ENCODE measurements at regions not wholly inside any gene's neighbourhood (a gene's known extent, or its start where the extent isn't known, plus 50 kb on each side); places are given as distances from the start of the nearest gene placed in this dataset.

DNA sequence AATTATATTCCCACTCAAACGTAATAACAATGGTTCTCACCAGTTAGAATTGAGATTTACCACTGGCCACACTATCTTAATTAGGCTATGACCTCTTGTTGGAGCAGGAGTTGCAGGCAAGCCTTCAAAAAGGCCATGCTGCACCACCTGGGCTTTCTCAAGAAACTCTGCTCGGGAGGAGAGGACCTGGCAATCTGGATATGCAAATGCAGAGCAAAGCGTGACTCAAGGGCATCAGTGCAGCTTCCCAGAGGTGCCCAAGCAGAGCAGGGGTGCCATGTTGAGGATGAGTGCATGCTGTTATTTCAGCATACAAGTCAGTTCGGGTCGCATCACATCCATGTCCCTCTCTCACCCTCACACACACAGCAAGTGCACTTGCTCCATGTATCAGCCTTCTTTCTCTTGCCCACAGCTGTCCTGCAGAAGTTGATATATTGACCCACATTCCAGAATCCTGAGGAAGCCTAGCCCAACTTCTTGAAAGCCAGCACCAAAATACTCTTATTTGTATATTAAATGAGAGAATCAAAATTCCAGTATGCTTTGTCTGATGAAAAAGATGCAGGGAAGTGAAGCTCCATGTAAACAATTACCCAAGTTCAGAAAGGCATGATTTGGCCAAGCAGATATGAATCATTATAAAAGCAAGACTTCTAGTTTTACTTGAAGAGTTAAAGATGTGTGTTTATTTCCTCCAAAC is 55.7 kb upstream of the IL6 start:
- Histone ChIP-seq H3K27ac (ENCODE audit: low read length) (no peak overlapping the region), H3K4me3 (ENCODE audit: low read length) (no peak overlapping the region), H3K36me3 (replicated peaks; ENCODE audit: low read depth, low read length) (peaks cover 58% of the 10 kb centered on the region), H3K79me2 (ENCODE audit: low read length) (peaks cover 100% of the 10 kb centered on the region), H3K9ac (ENCODE audit: low read length) (no peak overlapping the region), H4K20me1 (ENCODE audit: insufficient read depth, low read length) (peaks cover 95% of the 10 kb centered on the region), H3K4me1 (ENCODE audit: low read length) (peaks cover 57% of the 10 kb centered on the region), H3K9me3 (ENCODE audit: insufficient read depth, low read length) (no peaks in the 10 kb centered on the region), H3K27me3 (ENCODE audit: low read depth, low read length) (no peaks in the 10 kb centered on the region), H2AFZ (ENCODE audit: low read depth, low read length) (no peak overlapping the region), H3K4me2 (ENCODE audit: low read length) (peak overlapping the region; percentile 21)
- TF ChIP-seq, protein P1, sequence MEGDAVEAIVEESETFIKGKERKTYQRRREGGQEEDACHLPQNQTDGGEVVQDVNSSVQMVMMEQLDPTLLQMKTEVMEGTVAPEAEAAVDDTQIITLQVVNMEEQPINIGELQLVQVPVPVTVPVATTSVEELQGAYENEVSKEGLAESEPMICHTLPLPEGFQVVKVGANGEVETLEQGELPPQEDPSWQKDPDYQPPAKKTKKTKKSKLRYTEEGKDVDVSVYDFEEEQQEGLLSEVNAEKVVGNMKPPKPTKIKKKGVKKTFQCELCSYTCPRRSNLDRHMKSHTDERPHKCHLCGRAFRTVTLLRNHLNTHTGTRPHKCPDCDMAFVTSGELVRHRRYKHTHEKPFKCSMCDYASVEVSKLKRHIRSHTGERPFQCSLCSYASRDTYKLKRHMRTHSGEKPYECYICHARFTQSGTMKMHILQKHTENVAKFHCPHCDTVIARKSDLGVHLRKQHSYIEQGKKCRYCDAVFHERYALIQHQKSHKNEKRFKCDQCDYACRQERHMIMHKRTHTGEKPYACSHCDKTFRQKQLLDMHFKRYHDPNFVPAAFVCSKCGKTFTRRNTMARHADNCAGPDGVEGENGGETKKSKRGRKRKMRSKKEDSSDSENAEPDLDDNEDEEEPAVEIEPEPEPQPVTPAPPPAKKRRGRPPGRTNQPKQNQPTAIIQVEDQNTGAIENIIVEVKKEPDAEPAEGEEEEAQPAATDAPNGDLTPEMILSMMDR (IDR thresholded peaks at IDR 0.05; ENCODE audit: low read depth, low read length) = no peak

DNA sequence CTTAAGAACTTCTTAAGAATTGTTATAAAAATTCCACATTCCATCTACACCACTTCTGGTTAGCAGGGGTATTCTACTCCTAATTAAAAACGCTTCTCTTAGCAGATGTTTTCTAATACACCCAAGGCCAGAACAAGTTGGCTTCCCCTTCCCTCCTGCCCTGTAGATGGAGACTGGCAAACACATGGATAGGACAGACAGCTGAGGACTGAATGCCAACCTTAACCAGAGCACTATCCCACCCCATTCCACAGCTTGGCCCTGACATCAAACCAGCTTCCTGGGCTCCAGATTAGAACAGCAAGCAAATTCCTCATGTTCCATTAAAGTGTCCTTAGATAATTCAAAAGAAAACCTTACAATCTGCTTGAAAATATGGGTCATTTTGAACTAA is 56.6 kb upstream of the IL6 start:
- Histone ChIP-seq H3K27me3 (ENCODE audit: low read depth, low read length) (no peaks in the 10 kb centered on the region), H3K9me3 (ENCODE audit: insufficient read depth, low read length) (no peaks in the 10 kb centered on the region), H3K9ac (ENCODE audit: low read length) (no peak overlapping the region), H3K27ac (ENCODE audit: low read length) (no peak overlapping the region), H3K4me3 (ENCODE audit: low read length) (no peak overlapping the region), H3K36me3 (replicated peaks; ENCODE audit: low read depth, low read length) (peaks cover 66% of the 10 kb centered on the region), H3K79me2 (ENCODE audit: low read length) (peaks cover 100% of the 10 kb centered on the region), H4K20me1 (ENCODE audit: insufficient read depth, low read length) (peaks cover 96% of the 10 kb centered on the region), H3K4me1 (ENCODE audit: low read length) (peaks cover 48% of the 10 kb centered on the region), H2AFZ (ENCODE audit: low read depth, low read length) (no peak overlapping the region), H3K4me2 (ENCODE audit: low read length) (no peak overlapping the region)
- no peak for TF ChIP-seq EZH2phosphoT487 (IDR thresholded peaks at IDR 0.05; ENCODE audit: low read depth)
- TF ChIP-seq, protein P1 (IDR thresholded peaks at IDR 0.05; ENCODE audit: low read depth, low read length) = no peak

DNA sequence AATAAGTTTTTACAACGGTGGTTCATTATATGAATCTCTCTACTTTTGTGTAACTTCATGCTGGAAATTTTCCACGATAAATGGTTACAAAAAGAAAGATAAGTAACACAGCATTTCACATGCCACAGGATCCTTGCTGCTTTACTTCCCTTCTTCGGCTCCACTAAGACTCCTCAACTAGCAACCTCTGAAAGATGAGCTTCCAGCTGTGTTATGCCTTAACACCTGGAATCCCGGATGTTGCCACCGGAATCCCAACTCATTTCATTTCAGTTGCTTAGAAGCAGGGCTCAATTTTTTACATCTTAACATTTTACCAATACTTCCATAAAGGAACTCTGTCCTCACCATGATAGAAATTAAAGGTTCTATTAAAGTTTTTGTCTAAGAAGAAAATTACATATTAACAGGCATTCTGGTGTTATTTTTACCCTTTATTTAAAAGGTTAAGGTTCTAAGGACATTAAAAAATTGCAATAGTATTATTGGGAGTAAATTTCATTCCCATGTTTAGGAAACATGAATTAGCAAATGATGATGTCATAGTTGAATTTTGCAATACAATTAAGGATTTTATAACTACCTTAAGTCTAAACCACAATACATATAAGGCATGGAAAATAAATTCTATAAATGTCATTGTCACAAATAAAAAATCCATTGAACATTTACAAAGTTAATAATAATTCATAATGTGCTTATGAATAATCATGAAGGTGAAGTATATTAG is 57.1 kb upstream of the IL6 start:
- Histone ChIP-seq H3K4me1 (ENCODE audit: low read length) (peaks cover 45% of the 10 kb centered on the region), H3K9ac (ENCODE audit: low read length) (no peak overlapping the region), H4K20me1 (ENCODE audit: insufficient read depth, low read length) (peaks cover 96% of the 10 kb centered on the region), H3K27me3 (ENCODE audit: low read depth, low read length) (no peaks in the 10 kb centered on the region), H2AFZ (ENCODE audit: low read depth, low read length) (no peak overlapping the region), H3K4me2 (ENCODE audit: low read length) (no peak overlapping the region), H3K79me2 (ENCODE audit: low read length) (peaks cover 100% of the 10 kb centered on the region), H3K27ac (ENCODE audit: low read length) (no peak overlapping the region), H3K9me3 (ENCODE audit: insufficient read depth, low read length) (no peaks in the 10 kb centered on the region), H3K36me3 (replicated peaks; ENCODE audit: low read depth, low read length) (peaks cover 70% of the 10 kb centered on the region), H3K4me3 (ENCODE audit: low read length) (no peak overlapping the region)
- TF ChIP-seq EZH2phosphoT487 (IDR thresholded peaks at IDR 0.05; ENCODE audit: low read depth) = no peak
- TF ChIP-seq, protein P1 (IDR thresholded peaks at IDR 0.05; ENCODE audit: low read depth, low read length) = no peak

DNA sequence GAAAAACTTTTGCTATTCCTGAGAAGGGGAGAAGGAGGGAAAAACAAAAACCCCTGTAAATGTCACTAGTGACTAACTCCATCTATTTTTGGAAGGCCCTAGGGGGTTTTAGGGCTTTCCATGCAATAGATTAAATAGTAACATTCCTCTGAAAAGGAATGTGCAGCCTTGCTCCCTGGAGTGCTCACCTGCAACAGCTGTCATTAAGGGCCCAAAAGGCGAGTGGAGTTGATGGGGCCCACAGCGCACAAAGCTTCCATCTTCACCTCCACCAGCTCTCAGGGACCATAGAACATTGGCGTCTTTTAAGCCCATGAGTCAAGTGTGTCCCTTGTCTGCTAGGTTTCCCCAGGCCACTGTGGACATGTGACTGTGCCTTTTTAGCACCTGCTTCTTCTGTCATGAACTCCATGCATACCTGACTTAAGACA is 58.0 kb upstream of the IL6 start:
- Histone ChIP-seq H2AFZ (ENCODE audit: low read depth, low read length) (no peak overlapping the region), H3K27ac (ENCODE audit: low read length) (no peak overlapping the region), H3K4me3 (ENCODE audit: low read length) (no peak overlapping the region), H3K9ac (ENCODE audit: low read length) (no peak overlapping the region), H3K27me3 (ENCODE audit: low read depth, low read length) (no peaks in the 10 kb centered on the region), H3K36me3 (replicated peaks; ENCODE audit: low read depth, low read length) (peaks cover 71% of the 10 kb centered on the region), H3K79me2 (ENCODE audit: low read length) (peaks cover 100% of the 10 kb centered on the region), H3K9me3 (ENCODE audit: insufficient read depth, low read length) (no peaks in the 10 kb centered on the region), H4K20me1 (ENCODE audit: insufficient read depth, low read length) (peaks cover 95% of the 10 kb centered on the region), H3K4me1 (ENCODE audit: low read length) (peaks cover 48% of the 10 kb centered on the region), H3K4me2 (ENCODE audit: low read length) (no peak overlapping the region)
- TF ChIP-seq, protein P1 (IDR thresholded peaks at IDR 0.05; ENCODE audit: low read depth, low read length) = no peak
- no peak for TF ChIP-seq EZH2phosphoT487 (IDR thresholded peaks at IDR 0.05; ENCODE audit: low read depth)

Measured in OCI-LY3 (cell line).